ENCODE measurements at regions not wholly inside any gene's neighbourhood (a gene's known extent, or its start where the extent isn't known, plus 50 kb on each side); places are given as distances from the start of the nearest gene placed in this dataset.

DNA sequence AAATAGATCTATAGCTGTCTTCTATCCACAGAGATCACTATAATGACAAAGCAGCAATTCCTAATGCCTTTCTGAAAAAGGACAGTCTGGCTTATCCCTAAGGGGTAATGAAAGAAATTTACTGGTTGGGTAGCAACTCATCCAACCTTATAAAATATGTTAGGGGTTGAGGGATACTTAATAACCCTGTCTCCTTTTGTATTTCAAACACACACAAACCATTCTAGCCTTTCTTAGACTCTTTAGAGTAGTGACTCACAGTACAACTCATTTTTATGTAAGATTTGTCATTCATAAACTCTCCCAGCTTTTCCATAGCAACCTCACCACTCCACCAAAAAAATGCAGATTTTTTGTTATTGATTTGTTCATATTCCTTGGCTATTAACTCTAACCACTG lies 167.9 kb downstream of the FSCB start:
- H3K9ac ChIP-seq = no peak overlapping the region
- H3K9me2 ChIP-seq = no peaks in the 10 kb centered on the region
- no peaks in the 10 kb centered on the region for H3K4me1 ChIP-seq (ENCODE audit: control insufficient read depth in 1 of 2, insufficient read depth in 2 of 2, low read depth in 1 of 2, low read length in 1 of 2)
- TF ChIP-seq, protein P1, sequence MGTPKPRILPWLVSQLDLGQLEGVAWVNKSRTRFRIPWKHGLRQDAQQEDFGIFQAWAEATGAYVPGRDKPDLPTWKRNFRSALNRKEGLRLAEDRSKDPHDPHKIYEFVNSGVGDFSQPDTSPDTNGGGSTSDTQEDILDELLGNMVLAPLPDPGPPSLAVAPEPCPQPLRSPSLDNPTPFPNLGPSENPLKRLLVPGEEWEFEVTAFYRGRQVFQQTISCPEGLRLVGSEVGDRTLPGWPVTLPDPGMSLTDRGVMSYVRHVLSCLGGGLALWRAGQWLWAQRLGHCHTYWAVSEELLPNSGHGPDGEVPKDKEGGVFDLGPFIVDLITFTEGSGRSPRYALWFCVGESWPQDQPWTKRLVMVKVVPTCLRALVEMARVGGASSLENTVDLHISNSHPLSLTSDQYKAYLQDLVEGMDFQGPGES (IDR thresholded peaks at IDR 0.05; ENCODE audit: low read depth, low read length) = no peak
- no peak for TF ChIP-seq MXI1 (IDR thresholded peaks at IDR 0.05; ENCODE audit: low read depth, low read length)
- TF ChIP-seq GABPA (IDR thresholded peaks at IDR 0.05; ENCODE audit: low read depth) = no peak
- no peak for TF ChIP-seq SIN3A (IDR thresholded peaks at IDR 0.05; ENCODE audit: borderline replicate concordance, low read depth, low read length)
- no peak for TF ChIP-seq CTCF (IDR thresholded peaks at IDR 0.05)
- TF ChIP-seq YY1 (IDR thresholded peaks at IDR 0.05; ENCODE audit: low read depth) = no peak
- TF ChIP-seq, protein P2, sequence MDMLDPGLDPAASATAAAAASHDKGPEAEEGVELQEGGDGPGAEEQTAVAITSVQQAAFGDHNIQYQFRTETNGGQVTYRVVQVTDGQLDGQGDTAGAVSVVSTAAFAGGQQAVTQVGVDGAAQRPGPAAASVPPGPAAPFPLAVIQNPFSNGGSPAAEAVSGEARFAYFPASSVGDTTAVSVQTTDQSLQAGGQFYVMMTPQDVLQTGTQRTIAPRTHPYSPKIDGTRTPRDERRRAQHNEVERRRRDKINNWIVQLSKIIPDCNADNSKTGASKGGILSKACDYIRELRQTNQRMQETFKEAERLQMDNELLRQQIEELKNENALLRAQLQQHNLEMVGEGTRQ (IDR thresholded peaks at IDR 0.05; ENCODE audit: borderline replicate concordance, low read depth, low read length) = no peak
- TF ChIP-seq ZBTB33 (IDR thresholded peaks at IDR 0.05; ENCODE audit: borderline replicate concordance, low read depth) = no peak
- H3F3A ChIP-seq (replicated peaks; ENCODE audit: insufficient read depth) = no peaks in the 10 kb centered on the region
- no peaks in the 10 kb centered on the region for H3K79me2 ChIP-seq (ENCODE audit: insufficient read depth)
- no peak for DNase-seq
- H2AFZ ChIP-seq (ENCODE audit: low read depth) = no peak overlapping the region
- H3K27me3 ChIP-seq (ENCODE audit: insufficient read depth) = no peaks in the 10 kb centered on the region
- no peak overlapping the region for H3K4me3 ChIP-seq (ENCODE audit: low read depth in 2 of 2, low read length in 1 of 2)
- H3K27ac ChIP-seq (ENCODE audit: low read depth in 2 of 2, low read length in 1 of 2) = no peak overlapping the region
- CTCF ChIA-PET = no interaction called here
- no peaks in the 10 kb centered on the region for H3K9me3 ChIP-seq
- no peak overlapping the region for H3K4me2 ChIP-seq
- no peaks in the 10 kb centered on the region for H4K20me1 ChIP-seq (ENCODE audit: insufficient read depth)
- no peaks in the 10 kb centered on the region for H3K36me3 ChIP-seq (replicated peaks in 1 of 2; ENCODE audit: control insufficient read depth in 1 of 2, insufficient read depth in 2 of 2, low read length in 1 of 2)
- POLR2A ChIA-PET = no interaction called here

DNA sequence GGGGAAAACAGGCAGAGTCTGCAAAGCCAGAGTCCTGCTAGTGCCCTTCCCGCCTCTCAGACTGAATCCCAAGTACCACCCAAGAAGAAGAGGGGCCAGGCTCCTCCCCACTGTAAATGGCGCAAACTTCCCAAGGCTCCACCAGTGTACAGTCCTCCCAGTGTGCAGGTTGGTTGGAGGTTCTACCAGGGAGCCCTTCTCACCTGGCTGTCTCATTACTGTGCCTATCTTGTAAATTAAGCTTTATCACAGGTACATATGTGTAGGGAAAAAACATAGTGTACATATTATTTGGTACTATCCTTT lies 189.7 kb downstream of the FSCB start:
- Histone ChIP-seq H3F3A (replicated peaks; ENCODE audit: insufficient read depth) (no peaks in the 10 kb centered on the region), H3K9me3 (no peaks in the 10 kb centered on the region), H3K4me1 (ENCODE audit: control insufficient read depth in 1 of 2, insufficient read depth in 2 of 2, low read depth in 1 of 2, low read length in 1 of 2) (no peaks in the 10 kb centered on the region; a peak in 1 of 4 replicates), H3K9me2 (no peaks in the 10 kb centered on the region), H4K20me1 (ENCODE audit: insufficient read depth) (no peaks in the 10 kb centered on the region), H3K4me2 (no peak overlapping the region), H3K36me3 (replicated peaks in 1 of 2; ENCODE audit: control insufficient read depth in 1 of 2, insufficient read depth in 2 of 2, low read length in 1 of 2) (no peaks in the 10 kb centered on the region), H3K9ac (no peak overlapping the region), H2AFZ (ENCODE audit: low read depth) (no peak overlapping the region), H3K4me3 (ENCODE audit: low read depth in 2 of 2, low read length in 1 of 2) (no peak overlapping the region), H3K27me3 (ENCODE audit: insufficient read depth) (no peaks in the 10 kb centered on the region), H3K27ac (ENCODE audit: low read depth in 2 of 2, low read length in 1 of 2) (no peak overlapping the region; a peak in 1 of 4 replicates), H3K79me2 (ENCODE audit: insufficient read depth) (no peaks in the 10 kb centered on the region)
- TF ChIP-seq SIN3A (IDR thresholded peaks at IDR 0.05; ENCODE audit: borderline replicate concordance, low read depth, low read length) = no peak
- TF ChIP-seq EZH2phosphoT487 (IDR thresholded peaks at IDR 0.05; ENCODE audit: borderline replicate concordance, low read depth) = no peak
- no peak for TF ChIP-seq SMC3 (IDR thresholded peaks at IDR 0.05; ENCODE audit: low read depth, low read length)
- no peak for TF ChIP-seq RAD21 (IDR thresholded peaks at IDR 0.05; ENCODE audit: low read length)
- no peak for TF ChIP-seq GATA2 (CRISPR knock-in tag; IDR thresholded peaks at IDR 0.05)
- ChIA-PET POLR2A (no interaction called here), CTCF (no interaction called here)
- 57% methylated on average over 1 of the region's 2 CpGs for WGBS (ENCODE audit: low lambda C conversion rate)
- DNase-seq = no peak

All from SK-N-SH (cell line).